GM04503 (cell line): ENCODE measurements at regions not wholly inside any gene's neighbourhood (a gene's known extent, or its start where the extent isn't known, plus 50 kb on each side); places are given as distances from the start of the nearest gene placed in this dataset.

Experiments
- DNase-seq: peaks from one replicate; pipeline ENCODE4 v3.0.0-alpha.2; 2012; ENCODE audit warnings: low read depth

GRCh38 chrX:100120956-100121355 lies 289.1 kb downstream of the PCDH19 start:
- no peak for DNase-seq

- peak; percentile 10 for DNase-seq
Observed at GRCh38 chrX:100098660-100099375, 311.3 kb downstream of the PCDH19 start.

DNA sequence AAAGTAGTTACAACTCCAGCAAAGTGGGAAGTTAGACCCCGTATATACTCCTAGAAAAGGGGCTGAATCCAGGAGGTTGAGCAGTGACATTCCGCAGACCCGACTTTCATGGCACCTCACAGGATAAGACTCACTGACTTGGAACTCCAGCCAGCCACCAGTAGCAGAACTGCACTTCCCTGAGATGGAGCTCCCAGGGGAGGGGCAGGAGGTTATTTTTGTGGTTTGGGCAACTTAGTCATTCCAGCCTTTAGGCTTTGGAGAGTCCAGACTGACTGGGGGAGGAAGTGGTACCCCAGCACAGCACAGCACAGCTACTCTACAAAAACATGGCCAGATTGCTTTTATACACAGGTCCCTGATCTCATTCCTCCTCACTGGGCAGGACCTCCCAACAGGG lies 319.1 kb downstream of the PCDH19 start:
- DNase-seq: peak; percentile 24

- DNase-seq: no peak
Observed at GRCh38 chrX:100089724-100090123, 320.3 kb downstream of the PCDH19 start.

GRCh38 chrX:100085846-100086245 lies 324.2 kb downstream of the PCDH19 start:
- no peak for DNase-seq

- no peak for DNase-seq
Observed at GRCh38 chrX:100083211-100083610, 326.9 kb downstream of the PCDH19 start.

DNA sequence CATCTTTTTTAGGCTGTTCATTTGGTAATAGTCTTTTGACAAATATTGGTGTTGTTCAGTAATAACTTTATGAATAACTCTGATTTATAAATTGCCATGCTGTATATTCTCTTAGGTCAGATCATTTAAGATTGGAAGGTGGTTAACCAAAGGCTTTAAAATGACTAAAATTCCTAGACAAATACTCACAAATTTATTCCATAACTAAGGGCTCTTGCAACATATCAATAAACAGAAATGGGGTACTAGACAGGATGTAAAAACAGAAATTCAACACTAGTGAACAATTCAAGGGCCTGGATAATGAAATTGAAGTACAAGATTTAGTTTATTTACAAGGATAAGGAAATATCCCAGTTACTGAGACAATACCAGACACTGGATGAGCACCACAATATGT lies 328.6 kb downstream of the PCDH19 start:
- no peak for DNase-seq

- DNase-seq: no peak
Observed at GRCh38 chrX:100076031-100076430, 334.0 kb downstream of the PCDH19 start.

DNA sequence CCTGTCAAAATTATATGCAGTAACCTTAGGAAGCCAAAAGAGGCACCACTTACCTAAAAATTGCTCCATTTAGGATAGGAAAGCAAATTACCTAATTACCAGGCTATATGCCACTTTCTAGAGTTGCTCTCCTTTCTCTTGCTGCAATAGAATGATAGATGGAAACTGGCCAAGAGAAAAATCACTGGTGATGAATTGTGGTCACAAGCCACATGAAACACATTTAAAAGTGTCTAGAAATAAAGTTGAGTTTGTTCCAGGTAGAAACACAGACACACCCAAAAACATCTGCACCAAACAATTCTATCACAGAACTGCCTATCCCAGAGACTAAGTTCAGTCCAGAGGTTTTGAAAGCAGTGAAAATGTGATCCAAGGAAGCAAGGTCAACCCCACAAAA lies 337.7 kb downstream of the PCDH19 start:
- no peak for DNase-seq

DNA sequence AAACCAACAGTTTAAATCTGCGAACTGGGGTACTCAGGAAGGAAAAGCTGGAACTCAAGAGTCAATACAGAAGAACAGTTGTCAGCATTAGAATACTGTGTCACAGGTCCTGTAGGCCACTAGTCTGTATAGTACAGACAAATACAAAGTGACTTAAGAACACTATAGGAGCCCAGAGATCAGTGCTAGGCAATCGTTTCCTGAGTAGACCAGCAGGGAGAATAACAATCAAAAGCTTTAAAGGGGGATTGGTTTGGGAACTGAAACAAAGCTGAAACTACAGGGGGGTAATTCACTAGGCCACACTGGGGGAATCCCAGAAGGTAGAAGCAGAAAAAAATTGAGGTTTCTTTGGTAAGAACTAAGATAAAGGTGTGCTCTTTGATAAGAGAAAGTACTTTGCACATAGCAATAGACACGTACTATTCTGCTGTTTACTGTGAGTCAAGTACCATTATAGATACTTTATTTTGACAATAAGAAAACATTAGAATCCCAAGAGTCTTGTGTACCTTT lies 339.7 kb downstream of the PCDH19 start:
- no peak for DNase-seq

- DNase-seq: no peak
Observed at GRCh38 chrX:100048156-100048555, 361.9 kb downstream of the PCDH19 start.
